ENCODE measurements at regions not wholly inside any gene's neighbourhood (a gene's known extent, or its start where the extent isn't known, plus 50 kb on each side); places are given as distances from the start of the nearest gene placed in this dataset.

- TF ChIP-seq POLR2AphosphoS5 (IDR thresholded peaks at IDR 0.05; ENCODE audit: low read depth, low read length) (no peak), FOXP2 (optimal IDR thresholded peaks at IDR 0.05; ENCODE audit: borderline replicate concordance, extremely low read depth, extremely low read length, insufficient read depth) (no peak), TAF1 (IDR thresholded peaks at IDR 0.05; ENCODE audit: borderline replicate concordance, insufficient read depth, low read length) (no peak), REST (IDR thresholded peaks at IDR 0.05; ENCODE audit: insufficient read depth in 1 of 2, low read depth in 2 of 2, low read length in 2 of 2) (no peak)
Measured at GRCh38 chr4:91734682-91735081, 569.1 kb upstream of the GRID2 start.
